Suprapubic skin (tissue), 4 donors: ENCODE measurements at regions not wholly inside any gene's neighbourhood (a gene's known extent, or its start where the extent isn't known, plus 50 kb on each side); places are given as distances from the start of the nearest gene placed in this dataset.

Experiments used
- DNase-seq, 2 donors: peaks; one replicate each; pipeline ENCODE4 v3.0.0-alpha.2; 2019; ENCODE audit warnings: low spot score in 2 of 2
- H3K27ac ChIP-seq: fragments of 200-600 bp; sonication (generic); one replicate; pipeline ENCODE4 v1.5.1; 2019
- H3K27me3 ChIP-seq: fragments of 200-600 bp; sonication (generic); one replicate; pipeline ENCODE4 v1.5.1; 2019
- H3K36me3 ChIP-seq: fragments of 200-600 bp; sonication (generic); one replicate; pipeline ENCODE4 v1.5.1; 2019
- H3K4me1 ChIP-seq: fragments of 200-600 bp; sonication (generic); one replicate; pipeline ENCODE4 v1.5.1; 2019
- H3K4me3 ChIP-seq: fragments of 200-600 bp; sonication (generic); one replicate; pipeline ENCODE4 v1.5.1; 2019; ENCODE audit warnings: mild to moderate bottlenecking
- H3K9me3 ChIP-seq: fragments of 200-600 bp; sonication (generic); one replicate; pipeline ENCODE4 v1.5.1; 2019
- EP300 ChIP-seq: sonication (generic); formaldehyde crosslinking; IDR thresholded peaks from one replicate; pipeline ENCODE4 v1.6.1; 2017; ENCODE audit warnings: antibody characterized with exemption
- POLR2A ChIP-seq, 2 donors: fragments of 450-650 bp; IDR thresholded peaks; one replicate each; pipeline ENCODE4 v1.6.1; 2017; ENCODE audit warnings: antibody characterized with exemption in 2 of 2, mild to moderate bottlenecking in 2 of 2, moderate library complexity in 2 of 2
- POLR2AphosphoS5 ChIP-seq, 3 donors: sonication (generic); formaldehyde crosslinking; IDR thresholded peaks; one replicate each; pipeline ENCODE4 v1.6.1; 2017; ENCODE audit warnings: antibody characterized with exemption in 3 of 3
- WGBS: methylation state at CpG from one replicate; pipeline ENCODE4 v1.1.5; 2018; 5-methylcytosine and 5-hydroxymethylcytosine counted together
- TF ChIP-seq, protein P1 (sequence below), 2 donors: fragments of 200-600 bp in 1 of 2; fragments of 450-650 bp in 1 of 2; sonication (generic) in 1 of 2; IDR thresholded peaks; one replicate each; pipeline ENCODE4 v1.5.1; 2016 to 2019; ENCODE audit warnings: antibody characterized with exemption in 2 of 2, mild to moderate bottlenecking in 1 of 2, moderate library complexity in 1 of 2

DNA sequence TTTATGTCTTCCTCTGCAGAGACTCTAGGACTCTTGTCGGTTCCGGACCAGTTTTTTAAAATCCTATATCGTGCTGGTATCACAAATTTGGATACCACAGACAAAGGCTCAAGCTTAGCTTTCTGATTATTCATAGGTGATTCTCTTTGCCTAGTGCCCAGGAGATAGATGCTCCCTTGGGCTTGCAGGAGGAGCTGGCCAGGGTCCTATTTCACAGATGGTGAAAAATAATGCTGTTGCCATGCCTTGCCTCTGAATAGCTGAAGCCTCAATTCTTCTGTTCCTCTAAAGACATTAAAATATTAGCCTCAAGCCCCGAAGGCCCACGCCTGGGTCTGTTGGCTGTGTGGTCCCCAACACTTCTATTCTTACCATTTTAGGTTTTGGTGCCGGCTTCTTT is 123.9 kb upstream of the BACH2 start:
- 91% methylated on average over 6 of the region's 6 CpGs for WGBS
- TF ChIP-seq POLR2AphosphoS5 (IDR thresholded peaks at IDR 0.05) (no peak), EP300 (no peak), POLR2A (IDR thresholded peaks at IDR 0.05) (no peak)
- TF ChIP-seq, protein P1, sequence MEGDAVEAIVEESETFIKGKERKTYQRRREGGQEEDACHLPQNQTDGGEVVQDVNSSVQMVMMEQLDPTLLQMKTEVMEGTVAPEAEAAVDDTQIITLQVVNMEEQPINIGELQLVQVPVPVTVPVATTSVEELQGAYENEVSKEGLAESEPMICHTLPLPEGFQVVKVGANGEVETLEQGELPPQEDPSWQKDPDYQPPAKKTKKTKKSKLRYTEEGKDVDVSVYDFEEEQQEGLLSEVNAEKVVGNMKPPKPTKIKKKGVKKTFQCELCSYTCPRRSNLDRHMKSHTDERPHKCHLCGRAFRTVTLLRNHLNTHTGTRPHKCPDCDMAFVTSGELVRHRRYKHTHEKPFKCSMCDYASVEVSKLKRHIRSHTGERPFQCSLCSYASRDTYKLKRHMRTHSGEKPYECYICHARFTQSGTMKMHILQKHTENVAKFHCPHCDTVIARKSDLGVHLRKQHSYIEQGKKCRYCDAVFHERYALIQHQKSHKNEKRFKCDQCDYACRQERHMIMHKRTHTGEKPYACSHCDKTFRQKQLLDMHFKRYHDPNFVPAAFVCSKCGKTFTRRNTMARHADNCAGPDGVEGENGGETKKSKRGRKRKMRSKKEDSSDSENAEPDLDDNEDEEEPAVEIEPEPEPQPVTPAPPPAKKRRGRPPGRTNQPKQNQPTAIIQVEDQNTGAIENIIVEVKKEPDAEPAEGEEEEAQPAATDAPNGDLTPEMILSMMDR (IDR thresholded peaks at IDR 0.05): no peak
- no peaks in the 10 kb centered on the region for H3K9me3 ChIP-seq
- no peak for DNase-seq
- no peak overlapping the region for H3K4me3 ChIP-seq
- no peaks in the 10 kb centered on the region for H3K4me1 ChIP-seq
- no peak overlapping the region for H3K27ac ChIP-seq
- no peaks in the 10 kb centered on the region for H3K27me3 ChIP-seq
- H3K36me3 ChIP-seq: no peaks in the 10 kb centered on the region

DNA sequence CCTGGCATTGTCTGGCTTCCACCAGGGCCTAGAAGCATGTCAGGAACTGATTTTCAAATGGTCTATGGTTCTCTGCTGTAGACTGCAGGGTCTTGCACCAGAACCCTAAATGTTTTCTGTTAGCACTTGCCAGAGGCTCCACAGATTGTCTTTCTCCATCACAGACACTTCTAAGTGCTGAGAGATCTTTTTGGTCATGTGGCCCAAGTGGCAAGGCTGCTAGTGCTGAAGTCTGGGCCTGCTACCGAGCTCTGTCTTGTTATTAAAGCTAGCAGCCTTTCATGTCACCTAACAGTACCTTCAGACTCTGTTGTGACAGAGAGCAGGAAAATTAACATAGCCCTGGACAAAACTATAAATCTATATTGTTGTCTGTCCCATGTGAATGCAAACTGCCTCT is 120.7 kb upstream of the BACH2 start:
- DNase-seq: no peak
- H3K4me3 ChIP-seq: no peak overlapping the region
- TF ChIP-seq POLR2A (IDR thresholded peaks at IDR 0.05): no peak
- TF ChIP-seq, protein P1 (IDR thresholded peaks at IDR 0.05): no peak
- TF ChIP-seq POLR2AphosphoS5 (IDR thresholded peaks at IDR 0.05): no peak
- no peak for TF ChIP-seq EP300
- no peak overlapping the region for H3K27ac ChIP-seq
- WGBS: 67% methylated on average over 1 of the region's 1 CpG
- H3K36me3 ChIP-seq: no peaks in the 10 kb centered on the region
- H3K27me3 ChIP-seq: no peaks in the 10 kb centered on the region
- H3K4me1 ChIP-seq: peaks cover 8% of the 10 kb centered on the region
- no peaks in the 10 kb centered on the region for H3K9me3 ChIP-seq

DNA sequence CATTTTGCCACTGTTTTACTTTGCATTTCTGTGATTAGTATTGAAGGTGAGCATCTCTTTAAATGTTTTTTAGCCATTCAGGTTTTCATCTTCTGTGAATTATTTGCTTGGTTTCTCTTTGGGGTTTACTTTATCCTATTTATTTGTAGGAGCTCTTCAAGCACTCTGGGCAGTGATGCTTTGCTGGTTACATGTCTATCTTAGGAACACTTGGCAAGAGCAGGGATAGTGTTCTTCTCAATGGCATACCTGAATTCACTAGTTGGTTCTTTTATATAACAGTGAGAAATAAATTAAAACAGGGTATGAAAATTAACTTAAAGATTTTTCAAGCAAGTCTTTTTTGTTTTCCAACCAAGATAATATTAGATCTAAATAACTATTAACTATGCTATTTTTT is 119.7 kb upstream of the BACH2 start:
- DNase-seq: no peak
- Histone ChIP-seq H3K4me3 (no peak overlapping the region), H3K27ac (no peak overlapping the region), H3K27me3 (no peaks in the 10 kb centered on the region), H3K9me3 (no peaks in the 10 kb centered on the region), H3K4me1 (peaks cover 8% of the 10 kb centered on the region), H3K36me3 (no peaks in the 10 kb centered on the region)
- TF ChIP-seq POLR2A (IDR thresholded peaks at IDR 0.05) (no peak), POLR2AphosphoS5 (IDR thresholded peaks at IDR 0.05) (no peak), EP300 (no peak)
- TF ChIP-seq, protein P1 (IDR thresholded peaks at IDR 0.05): no peak

DNA sequence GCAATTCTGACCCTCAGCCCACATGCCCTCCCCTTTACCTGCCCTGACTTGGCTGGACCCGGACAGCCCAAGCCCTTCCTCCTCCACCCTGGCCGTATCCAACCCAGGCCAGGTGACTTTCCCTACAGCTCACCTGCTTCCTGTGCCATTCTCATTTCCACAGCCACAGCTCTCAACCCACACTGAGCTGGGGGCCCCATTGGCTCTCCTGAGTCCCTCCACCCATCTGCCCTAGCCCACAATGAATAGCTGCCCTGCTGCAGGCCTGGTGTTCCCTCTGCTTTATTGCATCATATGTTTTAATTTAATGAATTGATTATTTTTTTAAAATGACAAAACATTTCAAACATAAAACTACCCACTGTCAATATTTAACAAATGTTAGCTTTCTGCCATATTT is 118.5 kb upstream of the BACH2 start:
- H3K27me3 ChIP-seq: no peaks in the 10 kb centered on the region
- H3K9me3 ChIP-seq: no peaks in the 10 kb centered on the region
- H3K4me1 ChIP-seq: peaks cover 11% of the 10 kb centered on the region
- TF ChIP-seq EP300: no peak
- no peak for TF ChIP-seq POLR2A (IDR thresholded peaks at IDR 0.05)
- TF ChIP-seq, protein P1 (IDR thresholded peaks at IDR 0.05): no peak
- no peak for TF ChIP-seq POLR2AphosphoS5 (IDR thresholded peaks at IDR 0.05)
- 92% methylated on average over 2 of the region's 2 CpGs for WGBS
- no peak overlapping the region for H3K27ac ChIP-seq
- H3K4me3 ChIP-seq: no peak overlapping the region
- no peaks in the 10 kb centered on the region for H3K36me3 ChIP-seq
- no peak for DNase-seq

DNA sequence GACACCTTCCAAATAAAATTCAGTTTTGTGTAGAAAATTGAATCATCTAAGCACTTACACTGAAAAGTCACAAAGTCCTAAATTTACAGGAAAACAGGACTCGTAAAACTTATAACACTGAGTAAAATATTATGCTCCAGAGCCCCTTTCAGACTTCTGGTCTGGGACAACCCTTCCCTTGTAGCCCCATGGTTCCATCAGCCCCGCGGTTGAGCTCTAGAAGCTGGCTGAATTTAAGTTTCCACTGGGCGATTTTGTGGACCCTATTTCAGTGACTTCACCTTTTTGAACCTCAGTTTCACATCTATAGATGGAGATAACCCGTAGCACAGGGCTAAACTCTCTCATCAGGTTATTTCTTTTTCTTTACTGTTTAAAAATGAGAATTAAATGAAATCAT is 117.7 kb upstream of the BACH2 start:
- Histone ChIP-seq H3K4me3 (no peak overlapping the region), H3K27me3 (no peaks in the 10 kb centered on the region), H3K36me3 (no peaks in the 10 kb centered on the region), H3K27ac (no peak overlapping the region), H3K4me1 (peaks cover 11% of the 10 kb centered on the region), H3K9me3 (no peaks in the 10 kb centered on the region)
- no peak for TF ChIP-seq POLR2AphosphoS5 (IDR thresholded peaks at IDR 0.05)
- DNase-seq: no peak
- WGBS: 86% methylated on average over 5 of the region's 5 CpGs

DNA sequence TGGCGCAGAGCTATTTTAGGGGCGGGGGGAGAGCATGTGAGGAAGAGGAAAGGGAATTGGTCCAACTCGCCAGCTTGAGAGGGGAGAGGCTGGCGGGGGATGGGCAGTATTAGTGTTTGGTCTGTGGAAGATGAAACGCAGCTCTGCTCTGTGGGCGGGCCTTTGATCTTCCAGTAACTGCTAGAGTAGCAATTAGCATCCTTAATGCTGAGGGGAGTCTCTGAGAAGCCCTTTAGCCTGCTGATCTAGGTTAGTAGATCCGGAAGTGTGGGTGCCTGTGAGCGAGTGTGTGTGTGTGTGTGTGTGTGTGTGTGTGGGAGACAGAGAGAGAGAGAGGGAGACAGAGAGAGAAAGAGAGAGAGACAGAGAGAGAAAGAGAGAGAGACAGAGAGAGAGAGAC is 117.2 kb upstream of the BACH2 start:
- Histone ChIP-seq H3K27me3 (no peaks in the 10 kb centered on the region), H3K27ac (no peak overlapping the region), H3K36me3 (no peaks in the 10 kb centered on the region), H3K4me1 (peaks cover 11% of the 10 kb centered on the region), H3K4me3 (peak overlapping the region; percentile 32), H3K9me3 (no peaks in the 10 kb centered on the region)
- DNase-seq: no peak
- TF ChIP-seq EP300 (no peak), POLR2AphosphoS5 (IDR thresholded peaks at IDR 0.05) (no peak), POLR2A (IDR thresholded peaks at IDR 0.05) (no peak)
- TF ChIP-seq, protein P1 (IDR thresholded peaks at IDR 0.05): no peak
- WGBS: 5% methylated on average over 8 of the region's 8 CpGs
